DOHH2 (cell line): ENCODE measurements at regions not wholly inside any gene's neighbourhood (a gene's known extent, or its start where the extent isn't known, plus 50 kb on each side); places are given as distances from the start of the nearest gene placed in this dataset.

ENCODE experiments used
- EZH2phosphoT487 ChIP-seq: fragments of 200-600 bp; sonication (generic); IDR thresholded peaks from 2 replicates; pipeline ENCODE4 v1.6.1; 2017; ENCODE audit warnings: borderline replicate concordance, mild to moderate bottlenecking, antibody characterized with exemption, low read length, moderate library complexity, mixed read lengths
- TF ChIP-seq, protein P1 (sequence below): fragments of 200-600 bp; sonication (generic); IDR thresholded peaks from one replicate; pipeline ENCODE4 v1.5.1; 2014; ENCODE audit warnings: antibody characterized with exemption, mild to moderate bottlenecking, low read depth, low read length; ENCODE audit not compliant: poor library complexity, severe bottlenecking

DNA sequence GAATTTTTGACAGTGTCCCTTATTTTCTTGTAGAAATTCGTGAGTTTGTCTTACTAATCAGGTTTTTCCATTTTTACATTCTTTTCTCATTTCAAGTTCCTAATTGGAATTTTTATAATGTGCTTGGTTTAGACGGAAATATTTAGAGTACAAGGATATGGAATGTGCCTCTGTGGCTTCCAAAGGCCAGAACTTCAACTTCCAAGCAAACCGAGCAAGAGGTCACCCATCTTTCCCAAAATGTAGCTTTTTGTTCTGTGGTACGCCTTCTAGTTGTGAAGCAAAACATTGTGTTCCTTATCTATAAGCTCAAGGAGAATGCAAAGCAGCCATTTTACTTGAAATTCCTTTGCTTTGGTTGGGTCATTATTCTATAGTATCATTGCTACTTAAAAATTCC, 212.8 kb upstream of the PACRGL start:
- TF ChIP-seq, protein P1, sequence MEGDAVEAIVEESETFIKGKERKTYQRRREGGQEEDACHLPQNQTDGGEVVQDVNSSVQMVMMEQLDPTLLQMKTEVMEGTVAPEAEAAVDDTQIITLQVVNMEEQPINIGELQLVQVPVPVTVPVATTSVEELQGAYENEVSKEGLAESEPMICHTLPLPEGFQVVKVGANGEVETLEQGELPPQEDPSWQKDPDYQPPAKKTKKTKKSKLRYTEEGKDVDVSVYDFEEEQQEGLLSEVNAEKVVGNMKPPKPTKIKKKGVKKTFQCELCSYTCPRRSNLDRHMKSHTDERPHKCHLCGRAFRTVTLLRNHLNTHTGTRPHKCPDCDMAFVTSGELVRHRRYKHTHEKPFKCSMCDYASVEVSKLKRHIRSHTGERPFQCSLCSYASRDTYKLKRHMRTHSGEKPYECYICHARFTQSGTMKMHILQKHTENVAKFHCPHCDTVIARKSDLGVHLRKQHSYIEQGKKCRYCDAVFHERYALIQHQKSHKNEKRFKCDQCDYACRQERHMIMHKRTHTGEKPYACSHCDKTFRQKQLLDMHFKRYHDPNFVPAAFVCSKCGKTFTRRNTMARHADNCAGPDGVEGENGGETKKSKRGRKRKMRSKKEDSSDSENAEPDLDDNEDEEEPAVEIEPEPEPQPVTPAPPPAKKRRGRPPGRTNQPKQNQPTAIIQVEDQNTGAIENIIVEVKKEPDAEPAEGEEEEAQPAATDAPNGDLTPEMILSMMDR, result no peak
- TF ChIP-seq EZH2phosphoT487, result no peak
